Trophoblast cell (in vitro differentiated cells and primary cell): ENCODE measurements at regions not wholly inside any gene's neighbourhood (a gene's known extent, or its start where the extent isn't known, plus 50 kb on each side); places are given as distances from the start of the nearest gene placed in this dataset.

Experiments used
- DNase-seq, 2 donors: peaks; one replicate each; pipeline ENCODE4 v3.0.0-alpha.2; 2016
- H2AFZ ChIP-seq: 2 replicates; pipeline ENCODE4 v1.6.1; 2013; ENCODE audit warnings: low read length, moderate library complexity, mild to moderate bottlenecking; ENCODE audit not compliant: insufficient read depth, poor library complexity
- H2AK5ac ChIP-seq: 2 replicates; pipeline ENCODE4 v1.6.1; 2013; ENCODE audit warnings: mild to moderate bottlenecking, low read length
- H2BK120ac ChIP-seq: 2 replicates; pipeline ENCODE4 v1.6.1; 2013; ENCODE audit warnings: low read length, mild to moderate bottlenecking, moderate library complexity; ENCODE audit not compliant: insufficient read depth, poor library complexity
- H2BK12ac ChIP-seq: 2 replicates; pipeline ENCODE4 v1.6.1; 2013; ENCODE audit warnings: mild to moderate bottlenecking, low read length, moderate library complexity
- H2BK5ac ChIP-seq: 2 replicates; pipeline ENCODE4 v1.6.1; 2013; ENCODE audit warnings: low read length, low read depth, moderate library complexity, mild to moderate bottlenecking; ENCODE audit not compliant: poor library complexity
- H3K14ac ChIP-seq: 2 replicates; pipeline ENCODE4 v1.6.1; 2013; ENCODE audit warnings: mild to moderate bottlenecking, low read length
- H3K18ac ChIP-seq: 2 replicates; pipeline ENCODE4 v1.6.1; 2013; ENCODE audit warnings: mild to moderate bottlenecking, low read length
- H3K23ac ChIP-seq: 2 replicates; pipeline ENCODE4 v1.6.1; 2013; ENCODE audit warnings: low read length
- H3K27ac ChIP-seq: 2 replicates; pipeline ENCODE4 v1.5.1; 2013; ENCODE audit warnings: low read depth, mild to moderate bottlenecking, inconsistent platforms, low read length, moderate library complexity
- H3K27me3 ChIP-seq: 2 replicates; pipeline ENCODE4 v1.6.1; 2013; ENCODE audit warnings: inconsistent platforms, mild to moderate bottlenecking, low read length, moderate library complexity; ENCODE audit not compliant: insufficient read depth
- H3K36me3 ChIP-seq, 2 experiments: 1 replicate in 1 of 2; 2 replicates in 1 of 2; pipeline ENCODE4 v1.6.1; 2013; ENCODE audit warnings: low read length in 2 of 2, mild to moderate bottlenecking in 2 of 2, moderate library complexity in 1 of 2; ENCODE audit not compliant: insufficient read depth in 2 of 2, control insufficient read depth in 1 of 2
- H3K4ac ChIP-seq: 2 replicates; pipeline ENCODE4 v1.6.1; 2013; ENCODE audit warnings: low read depth, mild to moderate bottlenecking, low read length, moderate library complexity
- H3K4me1 ChIP-seq, 2 experiments: 1 replicate in 1 of 2; 2 replicates in 1 of 2; pipeline ENCODE4 v1.6.1; 2013; ENCODE audit warnings: low read length in 2 of 2, mild to moderate bottlenecking in 2 of 2, moderate library complexity in 1 of 2; ENCODE audit not compliant: insufficient read depth in 2 of 2, control insufficient read depth in 1 of 2
- H3K4me2 ChIP-seq: 2 replicates; pipeline ENCODE4 v1.6.1; 2013; ENCODE audit warnings: inconsistent platforms, mild to moderate bottlenecking, low read length, moderate library complexity
- H3K4me3 ChIP-seq: 2 replicates; pipeline ENCODE4 v1.5.1; 2013; ENCODE audit warnings: mild to moderate bottlenecking, low read depth, low read length, inconsistent platforms
- H3K79me1 ChIP-seq: one replicate; pipeline ENCODE4 v1.6.1; 2013; ENCODE audit warnings: low read length
- H3K79me2 ChIP-seq: 2 replicates; pipeline ENCODE4 v1.6.1; 2013; ENCODE audit warnings: low read length, mild to moderate bottlenecking; ENCODE audit not compliant: control insufficient read depth, insufficient read depth, poor library complexity
- H3K9ac ChIP-seq: 2 replicates; pipeline ENCODE4 v1.6.1; 2013; ENCODE audit warnings: mild to moderate bottlenecking, low read length
- H3K9me3 ChIP-seq: 2 replicates; pipeline ENCODE4 v1.6.1; 2013; ENCODE audit warnings: low read depth, mild to moderate bottlenecking, control low read depth, inconsistent platforms, low read length; ENCODE audit not compliant: insufficient read depth
- H4K12ac ChIP-seq: 2 replicates; pipeline ENCODE4 v1.6.1; 2013; ENCODE audit warnings: low read depth, mild to moderate bottlenecking, low read length, moderate library complexity
- H4K8ac ChIP-seq: 2 replicates; pipeline ENCODE4 v1.6.1; 2013; ENCODE audit warnings: low read depth, mild to moderate bottlenecking, low read length, moderate library complexity
- H4K91ac ChIP-seq: one replicate; pipeline ENCODE4 v1.6.1; 2013; ENCODE audit warnings: low read depth, mild to moderate bottlenecking, low read length, moderate library complexity
- WGBS: extraction: QIAGEN DNeasy Blood & Tissue Kit; methylation state at CpG from one replicate; pipeline ENCODE4 v1.1.7; 2013; ENCODE audit warnings: missing lambda C conversion rate; ENCODE audit not compliant: insufficient read length, insufficient coverage; ENCODE audit errors: extremely low coverage; 5-methylcytosine and 5-hydroxymethylcytosine counted together

GRCh38 chr2:205869439-205869838 lies 187.1 kb downstream of the NRP2 start:
- no peak overlapping the region for H2AFZ ChIP-seq
- no peaks in the 10 kb centered on the region for H3K27me3 ChIP-seq
- no peak overlapping the region for H3K4me3 ChIP-seq
- no peaks in the 10 kb centered on the region for H3K4me1 ChIP-seq
- no peaks in the 10 kb centered on the region for H3K79me2 ChIP-seq
- H2BK12ac ChIP-seq: no peak overlapping the region
- H3K9me3 ChIP-seq: peaks cover 5% of the 10 kb centered on the region
- H3K23ac ChIP-seq: no peak overlapping the region
- H3K36me3 ChIP-seq: no peaks in the 10 kb centered on the region
- no peak overlapping the region for H3K4me2 ChIP-seq
- no peak overlapping the region for H4K8ac ChIP-seq
- H3K4ac ChIP-seq: no peak overlapping the region
- no peak overlapping the region for H2AK5ac ChIP-seq
- no peak overlapping the region for H2BK120ac ChIP-seq
- no peak overlapping the region for H3K14ac ChIP-seq
- H3K79me1 ChIP-seq: no peaks in the 10 kb centered on the region
- no peak for DNase-seq
- no peak overlapping the region for H3K18ac ChIP-seq
- no peak overlapping the region for H3K9ac ChIP-seq
- no peak overlapping the region for H4K91ac ChIP-seq
- no peak overlapping the region for H2BK5ac ChIP-seq
- H3K27ac ChIP-seq: no peak overlapping the region
- H4K12ac ChIP-seq: no peak overlapping the region

DNA sequence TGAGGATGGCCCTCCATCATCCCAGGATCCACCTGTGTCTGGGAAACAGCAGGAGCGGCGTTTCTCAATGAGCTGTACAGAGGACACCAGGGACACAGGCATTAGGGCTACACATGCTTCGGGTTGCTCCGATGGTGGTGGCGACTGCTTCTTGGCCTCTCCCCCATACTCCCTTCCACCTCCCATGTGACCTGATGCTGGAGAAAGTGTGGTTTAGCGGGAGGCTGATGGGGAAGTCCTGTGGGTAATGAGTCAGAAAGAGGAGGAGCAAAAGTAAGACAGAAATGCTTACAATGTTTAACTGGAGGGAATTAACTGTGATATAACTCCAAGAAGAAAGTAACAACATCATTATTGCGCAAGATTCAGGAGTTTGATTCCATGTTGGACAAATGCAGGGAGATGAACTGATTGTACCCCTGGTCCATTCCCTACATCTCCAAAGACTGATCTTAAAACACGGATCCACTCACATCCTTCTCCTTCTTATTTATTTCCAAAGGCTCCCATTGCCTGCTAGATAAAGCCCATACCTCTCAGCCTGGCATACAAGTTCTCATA lies 186.6 kb downstream of the NRP2 start:
- no peaks in the 10 kb centered on the region for H3K79me2 ChIP-seq
- no peak overlapping the region for H2AK5ac ChIP-seq
- H3K4me2 ChIP-seq: no peak overlapping the region
- no peak overlapping the region for H3K4me3 ChIP-seq
- no peaks in the 10 kb centered on the region for H3K27me3 ChIP-seq
- no peak overlapping the region for H2BK5ac ChIP-seq
- no peak overlapping the region for H3K18ac ChIP-seq
- H4K8ac ChIP-seq: no peak overlapping the region
- H3K36me3 ChIP-seq: no peaks in the 10 kb centered on the region
- no peaks in the 10 kb centered on the region for H3K4me1 ChIP-seq
- H3K23ac ChIP-seq: no peak overlapping the region
- H2AFZ ChIP-seq: no peak overlapping the region
- no peak overlapping the region for H2BK120ac ChIP-seq
- H3K4ac ChIP-seq: no peak overlapping the region
- H4K12ac ChIP-seq: no peak overlapping the region
- H3K27ac ChIP-seq: no peak overlapping the region
- H3K14ac ChIP-seq: no peak overlapping the region
- peak in 1 of 2 donors; percentile 26 for DNase-seq
- H3K9ac ChIP-seq: no peak overlapping the region
- H4K91ac ChIP-seq: no peak overlapping the region
- H3K9me3 ChIP-seq: peaks cover 1% of the 10 kb centered on the region
- no peak overlapping the region for H2BK12ac ChIP-seq
- no peaks in the 10 kb centered on the region for H3K79me1 ChIP-seq
- WGBS: no CpG with 5 or more reads among the region's 8 CpGs

DNA sequence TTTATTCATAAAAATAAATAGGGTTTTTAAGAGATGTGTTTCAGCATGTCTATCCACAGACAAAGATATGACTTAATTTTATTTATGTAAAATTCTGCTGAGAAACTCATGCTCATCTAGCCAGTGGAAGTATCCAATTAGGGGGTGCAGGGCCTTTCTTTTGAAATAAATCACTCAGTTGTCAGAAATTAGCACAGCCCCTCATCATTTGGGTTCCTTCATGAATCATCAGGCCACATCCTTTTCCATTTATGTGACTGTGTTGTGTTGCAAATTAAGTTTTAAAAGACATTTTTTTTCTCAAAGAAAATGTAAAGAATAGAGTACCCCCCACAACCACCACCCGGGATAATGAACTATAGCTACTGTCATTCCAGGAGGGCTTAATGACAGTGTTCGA lies 185.8 kb downstream of the NRP2 start:
- no peaks in the 10 kb centered on the region for H3K79me1 ChIP-seq
- no peak overlapping the region for H3K14ac ChIP-seq

DNA sequence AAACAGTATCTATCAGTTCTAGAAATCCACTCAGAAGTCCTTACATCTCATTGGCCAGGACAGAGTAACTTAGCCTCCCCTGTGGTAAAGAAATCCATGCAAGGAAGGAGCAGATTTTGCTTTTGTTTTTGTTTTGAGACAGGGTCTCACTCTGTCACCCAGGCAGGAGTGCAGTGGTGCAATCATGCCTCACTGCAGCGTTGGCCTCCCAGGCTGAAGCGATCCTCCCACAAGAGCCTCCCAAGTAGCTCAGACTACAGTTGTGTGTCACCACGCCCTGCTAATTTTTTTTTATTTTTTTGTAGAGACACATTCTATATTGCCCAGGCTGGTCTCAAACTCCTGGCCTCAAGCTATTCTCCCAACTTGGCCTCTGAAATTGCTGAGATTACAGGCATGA lies 185.1 kb downstream of the NRP2 start:
- no peak overlapping the region for H2BK5ac ChIP-seq
- no peak overlapping the region for H2BK12ac ChIP-seq
- no peak overlapping the region for H3K14ac ChIP-seq
- H3K79me1 ChIP-seq: no peaks in the 10 kb centered on the region
- WGBS: no CpG with 5 or more reads among the region's 3 CpGs
- no peak overlapping the region for H3K27ac ChIP-seq
- H3K18ac ChIP-seq: no peak overlapping the region
- no peaks in the 10 kb centered on the region for H3K4me1 ChIP-seq
- H3K27me3 ChIP-seq: no peaks in the 10 kb centered on the region
- H4K8ac ChIP-seq: no peak overlapping the region
- H3K23ac ChIP-seq: no peak overlapping the region
- H4K12ac ChIP-seq: no peak overlapping the region
- no peaks in the 10 kb centered on the region for H3K79me2 ChIP-seq
- DNase-seq: peak in 1 of 2 donors; percentile 63
- no peak overlapping the region for H2AK5ac ChIP-seq
- H3K4ac ChIP-seq: no peak overlapping the region
- H3K9ac ChIP-seq: no peak overlapping the region
- no peak overlapping the region for H3K4me2 ChIP-seq
- H3K9me3 ChIP-seq: peaks cover 1% of the 10 kb centered on the region
- no peak overlapping the region for H2BK120ac ChIP-seq
- H2AFZ ChIP-seq: no peak overlapping the region
- H3K4me3 ChIP-seq: no peak overlapping the region
- H3K36me3 ChIP-seq: no peaks in the 10 kb centered on the region
- no peak overlapping the region for H4K91ac ChIP-seq

More for the DNA sequence above, 185.8 kb downstream of the NRP2 start:
- Histone ChIP-seq H3K23ac (no peak overlapping the region), H4K8ac (no peak overlapping the region), H2BK12ac (no peak overlapping the region), H4K12ac (no peak overlapping the region), H4K91ac (no peak overlapping the region), H3K9ac (no peak overlapping the region), H3K4me1 (no peaks in the 10 kb centered on the region), H3K9me3 (peaks cover 1% of the 10 kb centered on the region), H2AFZ (no peak overlapping the region), H3K36me3 (no peaks in the 10 kb centered on the region), H3K27me3 (no peaks in the 10 kb centered on the region), H2BK5ac (no peak overlapping the region), H2BK120ac (no peak overlapping the region), H3K4me3 (no peak overlapping the region), H3K4me2 (no peak overlapping the region), H2AK5ac (no peak overlapping the region), H3K79me2 (no peaks in the 10 kb centered on the region), H3K4ac (no peak overlapping the region), H3K18ac (no peak overlapping the region), H3K27ac (no peak overlapping the region)
- no peak for DNase-seq
- WGBS: no CpG with 5 or more reads among the region's 2 CpGs
